H1 (cell line): ENCODE measurements at regions not wholly inside any gene's neighbourhood (a gene's known extent, or its start where the extent isn't known, plus 50 kb on each side); places are given as distances from the start of the nearest gene placed in this dataset.

ENCODE experiments used
- CTCF ChIA-PET: fragments of 300-600 bp; sonication (Branson Sonifier 250); formaldehyde crosslinking; loops from one replicate; lab custom pipeline; 2021; ENCODE audit not compliant: partially characterized antibody; lab: Charles Lee
- POLR2A ChIA-PET: fragments of 300-600 bp; sonication (Branson Sonifier 250); formaldehyde crosslinking; loops from one replicate; lab custom pipeline; 2021; ENCODE audit warnings: inconsistent platforms; ENCODE audit not compliant: partially characterized antibody; lab: Charles Lee
- DNase-seq, 2 experiments: peaks; one replicate each; pipeline versions ENCODE4 v3.0.0 to v3.0.0-alpha.2; 2010 to 2022; ENCODE audit warnings: low spot score in 2 of 2, low read depth in 1 of 2, mixed read lengths in 1 of 2
- FAIRE-seq: peaks from 2 replicates; lab custom pipeline; 2011; peaks lifted over from hg19 to GRCh38; lab: Jason Lieb, UNC
- H2AFZ ChIP-seq: 2 replicates; pipeline ENCODE4 v1.8.1; 2012; ENCODE audit warnings: low read length, inconsistent platforms
- H2AK5ac ChIP-seq: 2 replicates; pipeline ENCODE4 v1.6.1; 2013; ENCODE audit warnings: low read depth, low read length
- H2BK120ac ChIP-seq: replicated peaks from 2 replicates; pipeline ENCODE3; 2013; ENCODE audit warnings: low read depth, low read length, inconsistent platforms
- H2BK12ac ChIP-seq: 2 replicates; pipeline ENCODE4 v1.6.1; 2013; ENCODE audit warnings: low read depth, low read length
- H2BK15ac ChIP-seq: 2 replicates; pipeline ENCODE4 v1.6.1; 2013; ENCODE audit warnings: low read length
- H2BK20ac ChIP-seq: 2 replicates; pipeline ENCODE4 v1.6.1; 2013; ENCODE audit warnings: low read length
- H2BK5ac ChIP-seq: 2 replicates; pipeline ENCODE4 v1.6.1; 2013; ENCODE audit warnings: low read depth, low read length
- H3K14ac ChIP-seq: 2 replicates; pipeline ENCODE4 v1.6.1; 2013; ENCODE audit warnings: inconsistent platforms; ENCODE audit not compliant: insufficient read length
- H3K18ac ChIP-seq: 2 replicates; pipeline ENCODE4 v1.6.1; 2013; ENCODE audit warnings: low read length; ENCODE audit errors: extremely low read depth
- H3K23ac ChIP-seq: 2 replicates; pipeline ENCODE4 v1.6.1; 2013; ENCODE audit warnings: inconsistent platforms; ENCODE audit not compliant: insufficient read length
- H3K23me2 ChIP-seq: 2 replicates; pipeline ENCODE4 v1.6.1; 2013; ENCODE audit warnings: low read depth, low read length
- H3K27ac ChIP-seq: 2 replicates; pipeline ENCODE4 v1.6.1; 2011; ENCODE audit warnings: low read depth, low read length, inconsistent platforms
- H3K27me3 ChIP-seq, 4 experiments: replicated peaks in 1 of 4; 1 replicate in 1 of 4; 2 replicates in 3 of 4; pipeline versions ENCODE4 v1.6.1 to v1.8.1; 2011 to 2013; ENCODE audit warnings: low read length in 3 of 4, mild to moderate bottlenecking in 3 of 4, inconsistent platforms in 2 of 4, mixed read lengths in 2 of 4, moderate library complexity in 1 of 4; ENCODE audit not compliant: control insufficient read depth in 3 of 4, insufficient read depth in 3 of 4; ENCODE audit errors: extremely low read depth in 1 of 4
- H3K36me3 ChIP-seq, 4 experiments: 2 replicates each; pipeline versions ENCODE4 v1.6.1 to v1.8.1; 2011 to 2013; ENCODE audit warnings: mild to moderate bottlenecking in 4 of 4, low read length in 3 of 4, moderate library complexity in 2 of 4, control low read depth in 1 of 4, inconsistent platforms in 1 of 4; ENCODE audit not compliant: insufficient read depth in 4 of 4, control insufficient read depth in 2 of 4
- H3K4ac ChIP-seq: replicated peaks from 2 replicates; pipeline ENCODE3; 2013; ENCODE audit warnings: low read length, low read depth, mixed read lengths, inconsistent platforms; ENCODE audit not compliant: insufficient read length
- H3K4me1 ChIP-seq, 4 experiments: replicated peaks in 1 of 4; 1 replicate in 1 of 4; 2 replicates in 3 of 4; pipeline versions ENCODE4 v1.6.1 to v1.8.1; 2011 to 2013; ENCODE audit warnings: low read length in 3 of 4, inconsistent platforms in 2 of 4, mixed read lengths in 1 of 4; ENCODE audit not compliant: insufficient read depth in 4 of 4, control insufficient read depth in 3 of 4
- H3K4me2 ChIP-seq, 2 experiments: 2 replicates each; pipeline versions ENCODE4 v1.6.1 to v1.8.1; 2011 to 2013; ENCODE audit warnings: low read depth in 2 of 2, low read length in 2 of 2, control low read depth in 1 of 2, inconsistent platforms in 1 of 2, mild to moderate bottlenecking in 1 of 2; ENCODE audit not compliant: insufficient read depth in 1 of 2
- H3K4me3 ChIP-seq, 4 experiments: fragments of 200-600, 300-600 bp in 1 of 4; sonication (generic), shearing (Covaris generic), sonication (Bioruptor Twin) in 1 of 4; 2 replicates each; pipeline versions ENCODE4 v1.5.1 to v1.8.1; 2011 to 2016; ENCODE audit warnings: low read length in 4 of 4, low read depth in 3 of 4, control low read depth in 2 of 4, inconsistent platforms in 2 of 4, mild to moderate bottlenecking in 2 of 4, mixed read lengths in 1 of 4, moderate library complexity in 1 of 4; ENCODE audit not compliant: insufficient read depth in 2 of 4; ENCODE audit errors: extremely low read depth in 1 of 4
- H3K56ac ChIP-seq: replicated peaks from 2 replicates; pipeline ENCODE3; 2013; ENCODE audit warnings: low read depth, mild to moderate bottlenecking, mixed read lengths, low read length, inconsistent platforms; ENCODE audit not compliant: insufficient read length
- H3K79me1 ChIP-seq: 2 replicates; pipeline ENCODE4 v1.6.1; 2013; ENCODE audit warnings: low read depth, low read length, control low read depth
- H3K79me2 ChIP-seq, 2 experiments: 2 replicates each; pipeline versions ENCODE4 v1.6.1 to v1.8.1; 2012 to 2013; ENCODE audit warnings: low read length in 2 of 2, mild to moderate bottlenecking in 2 of 2, inconsistent platforms in 1 of 2; ENCODE audit not compliant: insufficient read depth in 2 of 2, control insufficient read depth in 1 of 2
- H3K9ac ChIP-seq, 4 experiments: replicated peaks in 1 of 4; 1 replicate in 1 of 4; 2 replicates in 3 of 4; pipeline versions ENCODE4 v1.6.1 to v1.8.1; 2011 to 2013; ENCODE audit warnings: low read depth in 3 of 4, low read length in 3 of 4, control low read depth in 2 of 4, mild to moderate bottlenecking in 2 of 4, moderate library complexity in 2 of 4, inconsistent platforms in 1 of 4; ENCODE audit errors: extremely low read depth in 1 of 4
- H3K9me3 ChIP-seq, 2 experiments: 2 replicates each; pipeline versions ENCODE4 v1.6.1 to v1.8.1; 2012 to 2013; ENCODE audit warnings: mild to moderate bottlenecking in 2 of 2, moderate library complexity in 2 of 2, control low read depth in 1 of 2, inconsistent platforms in 1 of 2, low read depth in 1 of 2, low read length in 1 of 2, mixed read lengths in 1 of 2; ENCODE audit not compliant: insufficient read depth in 2 of 2
- H4K20me1 ChIP-seq, 2 experiments: replicated peaks in 1 of 2; 2 replicates each; pipeline versions ENCODE3 to v1.8.1; 2011 to 2013; ENCODE audit warnings: inconsistent platforms in 2 of 2, low read length in 2 of 2, mild to moderate bottlenecking in 1 of 2; ENCODE audit not compliant: insufficient read depth in 2 of 2, control insufficient read depth in 1 of 2
- H4K5ac ChIP-seq: 2 replicates; pipeline ENCODE4 v1.6.1; 2013; ENCODE audit warnings: low read length, low read depth, mixed read lengths, inconsistent platforms; ENCODE audit not compliant: insufficient read length
- H4K8ac ChIP-seq: 2 replicates; pipeline ENCODE4 v1.8.0; 2013; ENCODE audit warnings: mild to moderate bottlenecking, moderate library complexity, low read length, inconsistent platforms; ENCODE audit not compliant: insufficient read depth; ENCODE audit errors: extremely low read depth
- H4K91ac ChIP-seq: replicated peaks from 2 replicates; pipeline ENCODE3; 2013; ENCODE audit warnings: low read length, mixed read lengths, inconsistent platforms; ENCODE audit not compliant: insufficient read length
- BACH1 ChIP-seq: IDR thresholded peaks from 2 replicates; pipeline ENCODE4 v1.6.1; 2012; ENCODE audit warnings: low read length, improper control_type of control experiment
- BCL11A ChIP-seq, 2 experiments: IDR thresholded peaks; one replicate each; pipeline ENCODE4 v1.6.1; 2011; ENCODE audit warnings: low read depth in 2 of 2, low read length in 2 of 2, mild to moderate bottlenecking in 2 of 2
- CBX5 ChIP-seq: fragments of 300-800, 300-1000 bp; sonication (generic); IDR thresholded peaks from 2 replicates; pipeline ENCODE4 v1.7.1; 2016; ENCODE audit warnings: antibody characterized with exemption, low read length, low read depth
- GTF2F1 ChIP-seq: IDR thresholded peaks from 2 replicates; pipeline ENCODE4 v1.6.1; 2012; ENCODE audit warnings: low read depth, low read length, improper control_type of control experiment, borderline replicate concordance
- JUN ChIP-seq: IDR thresholded peaks from 2 replicates; pipeline ENCODE4 v1.6.1; 2011; ENCODE audit warnings: low read depth, mild to moderate bottlenecking, improper control_type of control experiment, low read length
- POLR2AphosphoS5 ChIP-seq: IDR thresholded peaks from 2 replicates; pipeline ENCODE4 v1.6.1; 2011; ENCODE audit warnings: low read depth, low read length
- SAP30 ChIP-seq: fragments of 300-600 bp; sonication (generic); IDR thresholded peaks from 2 replicates; pipeline ENCODE4 v1.7.1; 2012; ENCODE audit warnings: low read length, moderate library complexity, mild to moderate bottlenecking, inconsistent platforms; ENCODE audit not compliant: insufficient read depth, insufficient replicate concordance
- SRF ChIP-seq: IDR thresholded peaks from 2 replicates; pipeline ENCODE4 v1.6.1; 2011; ENCODE audit warnings: mild to moderate bottlenecking, low read depth, low read length, moderate library complexity
- SUZ12 ChIP-seq: fragments of 200-600 bp; sonication (generic); IDR thresholded peaks from 2 replicates; pipeline ENCODE4 v1.6.1; 2012; ENCODE audit warnings: mild to moderate bottlenecking, inconsistent platforms, low read length, moderate library complexity, mixed read lengths
- ZNF274 ChIP-seq: IDR thresholded peaks from 2 replicates; pipeline ENCODE4 v1.7.0; 2012; ENCODE audit warnings: low read length, borderline replicate concordance; ENCODE audit errors: extremely low read depth
- TF ChIP-seq, protein P1 (sequence below): IDR thresholded peaks from 2 replicates; pipeline ENCODE4 v1.6.1; 2012; ENCODE audit warnings: inconsistent platforms
- TF ChIP-seq, protein P2 (sequence below), 3 experiments: IDR thresholded peaks; 1 replicate in 2 of 3; 2 replicates in 1 of 3; pipeline versions ENCODE4 v1.5.1 to v1.6.1; 2011; ENCODE audit warnings: low read length in 3 of 3, mild to moderate bottlenecking in 3 of 3, inconsistent platforms in 2 of 3, low read depth in 1 of 3, moderate library complexity in 1 of 3; ENCODE audit not compliant: insufficient read depth in 1 of 3; ENCODE audit errors: control extremely low read depth in 1 of 3

DNA sequence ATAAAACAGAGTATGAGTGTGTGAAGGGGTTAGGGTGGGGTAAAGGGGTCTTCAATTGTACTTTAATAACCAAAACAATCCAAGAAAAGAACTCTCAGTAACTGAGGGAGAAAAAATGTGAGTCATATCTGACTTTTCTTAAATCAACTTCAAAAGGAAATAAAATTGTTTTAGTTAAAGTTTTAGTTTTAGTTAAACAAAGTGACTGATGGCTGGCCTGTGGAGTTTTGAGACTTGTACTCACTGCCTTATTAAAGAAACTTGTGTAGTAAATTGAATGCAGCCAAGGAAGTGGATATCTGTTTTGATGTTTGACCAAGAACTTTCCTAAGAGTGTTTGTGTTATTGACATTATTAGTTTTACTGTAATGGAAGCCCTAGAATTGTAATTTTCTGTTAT, 2032.6 kb downstream of the MAT2B start:
- CTCF ChIA-PET, result no interaction called here
- H3K23me2 ChIP-seq, result no peaks in the 10 kb centered on the region

More for the DNA sequence above, 2032.6 kb downstream of the MAT2B start:
- Histone ChIP-seq H2BK120ac (no peak overlapping the region), H2BK20ac (no peak overlapping the region), H3K4me2 (no peak overlapping the region), H3K4ac (no peak overlapping the region), H3K79me2 (no peaks in the 10 kb centered on the region), H3K9me3 (no peaks in the 10 kb centered on the region), H3K36me3 (no peaks in the 10 kb centered on the region), H3K23ac (no peak overlapping the region), H3K4me1 (no peaks in the 10 kb centered on the region), H4K8ac (no peak overlapping the region), H3K14ac (no peak overlapping the region), H4K5ac (no peak overlapping the region), H3K27me3 (no peaks in the 10 kb centered on the region), H2BK5ac (no peak overlapping the region), H2BK12ac (no peak overlapping the region), H3K27ac (no peak overlapping the region), H2AFZ (no peak overlapping the region), H4K20me1 (no peaks in the 10 kb centered on the region), H3K9ac (no peak overlapping the region), H3K79me1 (no peaks in the 10 kb centered on the region), H3K4me3 (no peak overlapping the region), H2AK5ac (no peak overlapping the region), H3K56ac (no peak overlapping the region), H2BK15ac (no peak overlapping the region), H3K18ac (no peak overlapping the region), H4K91ac (no peak overlapping the region)
- POLR2A ChIA-PET, result no interaction called here
- TF ChIP-seq GTF2F1 (no peak), JUN (no peak), SAP30 (no peak), CBX5 (no peak), SRF (no peak), SUZ12 (no peak), BCL11A (IDR thresholded peaks at IDR 0.05; ENCODE audit: low read depth in 2 of 2, low read length in 2 of 2) (no peak), ZNF274 (no peak), POLR2AphosphoS5 (no peak), BACH1 (no peak)
- TF ChIP-seq, protein P1, sequence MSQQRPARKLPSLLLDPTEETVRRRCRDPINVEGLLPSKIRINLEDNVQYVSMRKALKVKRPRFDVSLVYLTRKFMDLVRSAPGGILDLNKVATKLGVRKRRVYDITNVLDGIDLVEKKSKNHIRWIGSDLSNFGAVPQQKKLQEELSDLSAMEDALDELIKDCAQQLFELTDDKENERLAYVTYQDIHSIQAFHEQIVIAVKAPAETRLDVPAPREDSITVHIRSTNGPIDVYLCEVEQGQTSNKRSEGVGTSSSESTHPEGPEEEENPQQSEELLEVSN, result no peak
- TF ChIP-seq, protein P2, sequence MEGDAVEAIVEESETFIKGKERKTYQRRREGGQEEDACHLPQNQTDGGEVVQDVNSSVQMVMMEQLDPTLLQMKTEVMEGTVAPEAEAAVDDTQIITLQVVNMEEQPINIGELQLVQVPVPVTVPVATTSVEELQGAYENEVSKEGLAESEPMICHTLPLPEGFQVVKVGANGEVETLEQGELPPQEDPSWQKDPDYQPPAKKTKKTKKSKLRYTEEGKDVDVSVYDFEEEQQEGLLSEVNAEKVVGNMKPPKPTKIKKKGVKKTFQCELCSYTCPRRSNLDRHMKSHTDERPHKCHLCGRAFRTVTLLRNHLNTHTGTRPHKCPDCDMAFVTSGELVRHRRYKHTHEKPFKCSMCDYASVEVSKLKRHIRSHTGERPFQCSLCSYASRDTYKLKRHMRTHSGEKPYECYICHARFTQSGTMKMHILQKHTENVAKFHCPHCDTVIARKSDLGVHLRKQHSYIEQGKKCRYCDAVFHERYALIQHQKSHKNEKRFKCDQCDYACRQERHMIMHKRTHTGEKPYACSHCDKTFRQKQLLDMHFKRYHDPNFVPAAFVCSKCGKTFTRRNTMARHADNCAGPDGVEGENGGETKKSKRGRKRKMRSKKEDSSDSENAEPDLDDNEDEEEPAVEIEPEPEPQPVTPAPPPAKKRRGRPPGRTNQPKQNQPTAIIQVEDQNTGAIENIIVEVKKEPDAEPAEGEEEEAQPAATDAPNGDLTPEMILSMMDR (IDR thresholded peaks at IDR 0.05; ENCODE audit: control extremely low read depth in 1 of 3, insufficient read depth in 1 of 3, low read depth in 1 of 3, low read length in 3 of 3), result no peak
- FAIRE-seq (no peak), DNase-seq (no peak)
